HG03025 (cell line): ENCODE measurements at regions not wholly inside any gene's neighbourhood (a gene's known extent, or its start where the extent isn't known, plus 50 kb on each side); places are given as distances from the start of the nearest gene placed in this dataset.
"Not testable (repeated sequence)": the region's sequence is repeated elsewhere in the genome, so short reads cannot be mapped to it uniquely, and the experiment has no call there.

ENCODE experiments used
- ATAC-seq: cut with Tn5 transposase; IDR thresholded peaks from one replicate; pipeline ENCODE4 v1.9.1; 2021; ENCODE audit warnings: mild to moderate bottlenecking, moderate library complexity; ENCODE audit not compliant: unreplicated experiment, low FRiP score

- no peak for ATAC-seq
These were observed 220.3 kb downstream of the CSNK1G3 start for GRCh38 chr5:123732257-123732656.

GRCh38 chr5:123722451-123722850, 210.5 kb downstream of the CSNK1G3 start:
- no peak for ATAC-seq

GRCh38 chr5:123721675-123722276, 209.8 kb downstream of the CSNK1G3 start:
- no peak for ATAC-seq

- ATAC-seq, result no peak
These were observed 209.0 kb downstream of the CSNK1G3 start for GRCh38 chr5:123720955-123721354.

- no peak for ATAC-seq
These were observed 208.4 kb downstream of the CSNK1G3 start for GRCh38 chr5:123720339-123720738.

GRCh38 chr5:123719004-123719403, 207.0 kb downstream of the CSNK1G3 start:
- no peak for ATAC-seq

GRCh38 chr5:123718238-123718637, 206.3 kb downstream of the CSNK1G3 start:
- no peak for ATAC-seq

GRCh38 chr5:123717139-123717538, 205.2 kb downstream of the CSNK1G3 start:
- no peak for ATAC-seq

- ATAC-seq, result no peak
These were observed 198.1 kb downstream of the CSNK1G3 start for GRCh38 chr5:123710031-123710430.

- no peak for ATAC-seq
These were observed 197.4 kb downstream of the CSNK1G3 start for GRCh38 chr5:123709422-123709821.

GRCh38 chr5:123708074-123708806, 196.3 kb downstream of the CSNK1G3 start:
- no peak for ATAC-seq

- ATAC-seq, result no peak
These were observed 194.6 kb downstream of the CSNK1G3 start for GRCh38 chr5:123706531-123706930.

- ATAC-seq, result no peak
These were observed 193.8 kb downstream of the CSNK1G3 start for GRCh38 chr5:123705741-123706140.

- ATAC-seq, result no peak
These were observed 189.7 kb downstream of the CSNK1G3 start for GRCh38 chr5:123701511-123702200.

GRCh38 chr5:123700624-123701287, 188.8 kb downstream of the CSNK1G3 start:
- no peak for ATAC-seq

GRCh38 chr5:123699571-123699970, 187.6 kb downstream of the CSNK1G3 start:
- ATAC-seq, result no peak

- ATAC-seq, result not testable (repeated sequence)
These were observed 187.0 kb downstream of the CSNK1G3 start for GRCh38 chr5:123698937-123699336.

- ATAC-seq, result no peak
These were observed 185.0 kb downstream of the CSNK1G3 start for GRCh38 chr5:123696921-123697341.

GRCh38 chr5:123690821-123691220, 178.8 kb downstream of the CSNK1G3 start:
- ATAC-seq, result no peak

- no peak for ATAC-seq
These were observed 169.1 kb downstream of the CSNK1G3 start for GRCh38 chr5:123681061-123681460.

- ATAC-seq, result no peak
These were observed 161.1 kb downstream of the CSNK1G3 start for GRCh38 chr5:123673107-123673506.
